ENCODE measurements at regions not wholly inside any gene's neighbourhood (a gene's known extent, or its start where the extent isn't known, plus 50 kb on each side); places are given as distances from the start of the nearest gene placed in this dataset.

DNA sequence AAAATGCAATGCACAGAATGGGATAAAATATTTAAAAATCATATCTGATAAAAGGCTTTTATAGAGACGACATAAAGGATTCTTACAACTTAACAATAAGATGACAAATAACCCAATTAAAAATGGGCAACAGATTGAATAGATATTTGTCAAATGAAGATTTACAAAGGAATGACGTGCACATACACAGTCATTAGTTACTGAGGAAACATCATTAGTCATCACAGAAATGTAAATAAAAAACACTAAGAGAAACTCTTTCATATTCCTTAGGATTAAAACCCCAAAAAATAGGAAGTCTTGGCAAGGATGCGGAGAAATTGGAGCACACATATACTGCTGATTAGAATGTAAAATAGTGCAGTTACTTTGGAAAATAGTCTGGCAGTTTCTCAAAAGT is 1886.0 kb upstream of the CDH6 start:
- no peaks in the 10 kb centered on the region for H3K9me3 ChIP-seq (ENCODE audit: severe bottlenecking)
- H3K4me1 ChIP-seq (ENCODE audit: insufficient read depth, poor library complexity, severe bottlenecking): peaks cover 5% of the 10 kb centered on the region
- H3K4me3 ChIP-seq (ENCODE audit: severe bottlenecking): no peak overlapping the region
- DNase-seq (ENCODE audit: low spot score) (no peak), ATAC-seq (ENCODE audit: low read depth) (peak; percentile 50; the same call in 2 of the 3 replicates)
- no peaks in the 10 kb centered on the region for H3K27me3 ChIP-seq (ENCODE audit: insufficient read depth, poor library complexity, severe bottlenecking)
- H3K27ac ChIP-seq (ENCODE audit: poor library complexity, severe bottlenecking): no peak overlapping the region
- TF ChIP-seq, protein P1, sequence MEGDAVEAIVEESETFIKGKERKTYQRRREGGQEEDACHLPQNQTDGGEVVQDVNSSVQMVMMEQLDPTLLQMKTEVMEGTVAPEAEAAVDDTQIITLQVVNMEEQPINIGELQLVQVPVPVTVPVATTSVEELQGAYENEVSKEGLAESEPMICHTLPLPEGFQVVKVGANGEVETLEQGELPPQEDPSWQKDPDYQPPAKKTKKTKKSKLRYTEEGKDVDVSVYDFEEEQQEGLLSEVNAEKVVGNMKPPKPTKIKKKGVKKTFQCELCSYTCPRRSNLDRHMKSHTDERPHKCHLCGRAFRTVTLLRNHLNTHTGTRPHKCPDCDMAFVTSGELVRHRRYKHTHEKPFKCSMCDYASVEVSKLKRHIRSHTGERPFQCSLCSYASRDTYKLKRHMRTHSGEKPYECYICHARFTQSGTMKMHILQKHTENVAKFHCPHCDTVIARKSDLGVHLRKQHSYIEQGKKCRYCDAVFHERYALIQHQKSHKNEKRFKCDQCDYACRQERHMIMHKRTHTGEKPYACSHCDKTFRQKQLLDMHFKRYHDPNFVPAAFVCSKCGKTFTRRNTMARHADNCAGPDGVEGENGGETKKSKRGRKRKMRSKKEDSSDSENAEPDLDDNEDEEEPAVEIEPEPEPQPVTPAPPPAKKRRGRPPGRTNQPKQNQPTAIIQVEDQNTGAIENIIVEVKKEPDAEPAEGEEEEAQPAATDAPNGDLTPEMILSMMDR (IDR thresholded peaks at IDR 0.05; ENCODE audit: poor library complexity, severe bottlenecking): no peak
- no peaks in the 10 kb centered on the region for H3K36me3 ChIP-seq (ENCODE audit: low read depth)

DNA sequence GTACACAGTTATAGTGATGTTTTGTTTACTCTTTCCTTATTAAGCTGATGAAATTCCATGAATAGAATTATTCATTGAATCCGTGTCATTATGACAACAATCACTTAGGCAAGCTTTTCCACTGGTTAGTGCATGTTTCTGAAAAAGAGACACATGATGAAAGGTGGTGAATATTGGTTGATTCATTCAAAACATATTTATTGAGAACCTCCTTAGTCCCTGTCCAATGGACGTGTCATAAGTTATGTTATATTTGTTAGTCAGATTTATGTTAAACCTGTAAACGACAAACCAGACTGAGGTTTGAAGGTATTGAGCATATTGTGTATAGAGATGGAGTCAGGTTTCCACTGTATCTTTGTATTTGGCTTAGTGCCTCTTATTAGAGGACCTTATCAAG is 1888.9 kb upstream of the CDH6 start:
- Histone ChIP-seq H3K9me3 (ENCODE audit: severe bottlenecking) (no peaks in the 10 kb centered on the region), H3K27ac (ENCODE audit: poor library complexity, severe bottlenecking) (no peak overlapping the region), H3K36me3 (ENCODE audit: low read depth) (no peaks in the 10 kb centered on the region), H3K27me3 (ENCODE audit: insufficient read depth, poor library complexity, severe bottlenecking) (no peaks in the 10 kb centered on the region), H3K4me3 (ENCODE audit: severe bottlenecking) (no peak overlapping the region), H3K4me1 (ENCODE audit: insufficient read depth, poor library complexity, severe bottlenecking) (peaks cover 5% of the 10 kb centered on the region)
- DNase-seq (ENCODE audit: low spot score): no peak
- ATAC-seq (ENCODE audit: low read depth): peak; percentile 79
- TF ChIP-seq, protein P1 (IDR thresholded peaks at IDR 0.05; ENCODE audit: poor library complexity, severe bottlenecking): no peak

DNA sequence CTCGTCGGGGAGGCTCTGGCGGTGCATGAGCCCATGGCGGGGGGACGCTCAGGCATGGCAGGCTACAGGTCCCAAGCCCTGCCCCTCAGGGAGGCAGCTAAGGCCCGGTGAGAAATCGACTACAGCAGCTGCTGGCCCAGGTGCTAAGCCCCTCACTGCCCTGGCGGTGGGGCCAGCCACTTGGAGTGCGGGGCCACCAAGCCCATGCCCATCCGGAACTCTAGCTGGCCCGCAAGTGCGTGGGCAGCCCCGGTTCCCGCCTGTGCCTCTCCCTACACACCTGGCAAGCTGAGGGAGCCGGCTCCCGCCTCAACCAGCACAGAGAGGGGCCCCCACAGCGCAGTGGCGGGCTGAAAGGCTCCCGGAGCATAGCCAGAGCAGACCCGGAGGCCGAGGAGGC is 1896.9 kb upstream of the CDH6 start:
- H3K4me1 ChIP-seq (ENCODE audit: insufficient read depth, poor library complexity, severe bottlenecking): no peaks in the 10 kb centered on the region
- H3K27me3 ChIP-seq (ENCODE audit: insufficient read depth, poor library complexity, severe bottlenecking): no peaks in the 10 kb centered on the region
- TF ChIP-seq, protein P1 (IDR thresholded peaks at IDR 0.05; ENCODE audit: poor library complexity, severe bottlenecking): no peak
- no peak overlapping the region for H3K27ac ChIP-seq (ENCODE audit: poor library complexity, severe bottlenecking)
- no peak for DNase-seq (ENCODE audit: low spot score)
- H3K4me3 ChIP-seq (ENCODE audit: severe bottlenecking): no peak overlapping the region
- no peak for ATAC-seq (ENCODE audit: low read depth)
- no peaks in the 10 kb centered on the region for H3K36me3 ChIP-seq (ENCODE audit: low read depth)
- no peaks in the 10 kb centered on the region for H3K9me3 ChIP-seq (ENCODE audit: severe bottlenecking)

DNA sequence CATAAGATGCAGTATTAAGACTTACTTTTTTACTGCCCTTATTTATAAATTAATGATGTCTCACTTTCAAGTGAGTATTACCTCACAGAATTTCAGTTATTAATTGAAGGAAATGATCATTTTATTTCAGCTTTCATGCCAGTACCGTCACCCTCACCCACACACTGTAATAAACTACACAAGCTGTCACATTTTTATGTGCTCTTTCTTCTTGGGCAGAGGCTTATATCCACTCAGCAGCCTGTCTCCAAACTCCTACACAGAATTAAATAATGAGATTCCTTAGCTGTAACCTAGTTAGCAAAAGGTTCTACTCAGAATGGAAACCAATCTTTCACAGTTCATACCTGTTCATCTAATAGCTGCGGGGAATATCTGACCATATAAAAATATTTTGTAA is 1915.8 kb upstream of the CDH6 start:
- no peak for ATAC-seq (ENCODE audit: low read depth)

DNA sequence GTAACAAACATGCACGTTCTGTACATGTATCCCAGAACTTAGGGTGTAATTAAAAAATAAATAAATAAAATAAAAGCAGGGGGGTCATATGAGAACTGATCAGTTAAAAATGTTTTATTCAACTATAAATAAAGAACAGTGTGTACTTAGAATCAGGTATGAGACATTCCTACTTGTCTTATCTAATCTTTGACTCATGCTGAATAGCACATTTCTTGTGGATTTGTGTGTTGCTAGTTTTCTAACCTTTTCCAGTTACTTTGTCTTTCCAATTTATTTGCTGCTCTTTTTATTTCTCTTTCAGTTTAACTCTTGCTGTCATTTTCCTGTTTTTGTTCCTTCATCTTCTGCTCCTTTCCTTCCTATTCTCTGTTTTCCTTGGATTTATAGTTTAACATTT is 1917.1 kb upstream of the CDH6 start:
- Histone ChIP-seq H3K9me3 (ENCODE audit: severe bottlenecking) (no peaks in the 10 kb centered on the region), H3K4me1 (ENCODE audit: insufficient read depth, poor library complexity, severe bottlenecking) (peaks cover 6% of the 10 kb centered on the region), H3K27ac (ENCODE audit: poor library complexity, severe bottlenecking) (peak overlapping the region; percentile 30), H3K27me3 (ENCODE audit: insufficient read depth, poor library complexity, severe bottlenecking) (no peaks in the 10 kb centered on the region), H3K4me3 (ENCODE audit: severe bottlenecking) (no peak overlapping the region), H3K36me3 (ENCODE audit: low read depth) (no peaks in the 10 kb centered on the region)
- DNase-seq (ENCODE audit: low spot score): no peak
- peak; percentile 58; the same call in 1 of the 3 replicates for ATAC-seq (ENCODE audit: low read depth)
- TF ChIP-seq, protein P1 (IDR thresholded peaks at IDR 0.05; ENCODE audit: poor library complexity, severe bottlenecking): no peak

More for the DNA sequence above, 1915.8 kb upstream of the CDH6 start:
- Histone ChIP-seq H3K4me1 (ENCODE audit: insufficient read depth, poor library complexity, severe bottlenecking) (peaks cover 6% of the 10 kb centered on the region), H3K27me3 (ENCODE audit: insufficient read depth, poor library complexity, severe bottlenecking) (no peaks in the 10 kb centered on the region), H3K4me3 (ENCODE audit: severe bottlenecking) (no peak overlapping the region), H3K36me3 (ENCODE audit: low read depth) (no peaks in the 10 kb centered on the region), H3K27ac (ENCODE audit: poor library complexity, severe bottlenecking) (no peak overlapping the region), H3K9me3 (ENCODE audit: severe bottlenecking) (no peaks in the 10 kb centered on the region)
- DNase-seq (ENCODE audit: low spot score): no peak
- TF ChIP-seq, protein P1 (IDR thresholded peaks at IDR 0.05; ENCODE audit: poor library complexity, severe bottlenecking): no peak
